ENCODE measurements at regions not wholly inside any gene's neighbourhood (a gene's known extent, or its start where the extent isn't known, plus 50 kb on each side); places are given as distances from the start of the nearest gene placed in this dataset.

DNA sequence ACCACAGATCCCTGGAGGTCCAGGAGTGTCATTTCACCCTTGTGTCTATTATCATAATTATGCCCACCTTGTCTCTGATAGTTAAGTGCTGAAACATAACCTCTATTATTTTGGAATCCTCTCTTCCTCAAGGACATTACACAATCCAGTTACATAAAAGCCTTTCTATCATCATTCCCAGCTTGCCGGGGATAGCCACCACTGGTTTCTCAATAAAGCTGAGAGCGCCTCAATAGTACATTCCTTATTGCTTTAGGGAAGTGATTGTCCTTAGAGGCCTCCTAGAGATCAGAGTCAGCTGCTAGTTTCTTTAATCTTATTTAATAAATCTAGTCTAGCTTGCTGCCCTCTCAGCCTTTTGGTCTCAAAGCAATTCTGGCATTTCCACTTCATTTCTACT lies 490.0 kb upstream of the ATXN8OS start:
- TF ChIP-seq CTCF (conservative IDR thresholded peaks at IDR 0.05 in 1 of 2, IDR thresholded peaks at IDR 0.05 in 1 of 2; ENCODE audit: low read depth in 1 of 2, low read length in 2 of 2) (no peak), EZH2 (IDR thresholded peaks at IDR 0.05; ENCODE audit: low read length, missing control alignments) (no peak)

All from fibroblast of lung (primary cell).